OCI-LY3 (cell line): ENCODE measurements at regions not wholly inside any gene's neighbourhood (a gene's known extent, or its start where the extent isn't known, plus 50 kb on each side); places are given as distances from the start of the nearest gene placed in this dataset.

Experiments
- H2AFZ ChIP-seq: fragments of 200-600, 300-600 bp; shearing (Covaris generic); 2 replicates; pipeline ENCODE4 v1.6.0; 2014; ENCODE audit warnings: antibody characterized with exemption, low read depth, low read length
- H3K27ac ChIP-seq: fragments of 200-600, 300-600 bp; sonication (generic); 2 replicates; pipeline ENCODE4 v1.5.1; 2014; ENCODE audit warnings: mild to moderate bottlenecking, low read length, moderate library complexity, mixed read lengths
- H3K27me3 ChIP-seq: fragments of 200-600, 300-600 bp; sonication (generic); 2 replicates; pipeline ENCODE4 v1.6.1; 2014; ENCODE audit warnings: low read depth, low read length, mixed read lengths
- H3K36me3 ChIP-seq: fragments of 200-600, 300-600 bp; sonication (generic); replicated peaks from 2 replicates; pipeline ENCODE3; 2014; ENCODE audit warnings: low read depth, low read length, mixed read lengths
- H3K4me1 ChIP-seq: fragments of 300-600, 200-600 bp; sonication (generic); 2 replicates; pipeline ENCODE4 v1.6.1; 2014; ENCODE audit warnings: low read length, mixed read lengths
- H3K4me2 ChIP-seq: fragments of 200-600, 300-600 bp; sonication (generic); 2 replicates; pipeline ENCODE4 v1.6.1; 2014; ENCODE audit warnings: low read length, mixed read lengths
- H3K4me3 ChIP-seq: fragments of 300-600, 200-600 bp; sonication (generic); 2 replicates; pipeline ENCODE4 v1.5.1; 2014; ENCODE audit warnings: antibody characterized with exemption, mild to moderate bottlenecking, low read length, moderate library complexity
- H3K79me2 ChIP-seq: fragments of 300-600, 200-600 bp; shearing (Covaris generic); 2 replicates; pipeline ENCODE4 v1.6.1; 2014; ENCODE audit warnings: mild to moderate bottlenecking, low read length, mixed read lengths
- H3K9ac ChIP-seq: fragments of 300-600, 200-600 bp; shearing (Covaris generic); 2 replicates; pipeline ENCODE4 v1.6.0; 2014; ENCODE audit warnings: mild to moderate bottlenecking, low read length, moderate library complexity
- H3K9me3 ChIP-seq: fragments of 200-600, 300-600 bp; shearing (Covaris generic); 2 replicates; pipeline ENCODE4 v1.6.1; 2014; ENCODE audit warnings: low read length, mixed read lengths; ENCODE audit not compliant: insufficient read depth
- H4K20me1 ChIP-seq: fragments of 200-600, 300-600 bp; sonication (generic); 2 replicates; pipeline ENCODE4 v1.6.1; 2016; ENCODE audit warnings: low read length, mixed read lengths; ENCODE audit not compliant: insufficient read depth
- EZH2phosphoT487 ChIP-seq: fragments of 200-600 bp; shearing (Covaris generic); IDR thresholded peaks from 2 replicates; pipeline ENCODE4 v1.6.1; 2018; ENCODE audit warnings: antibody characterized with exemption, mixed run types, low read depth
- TF ChIP-seq, protein P1 (sequence below): fragments of 200-600, 300-600 bp; sonication (generic); IDR thresholded peaks from 2 replicates; pipeline ENCODE4 v1.5.1; 2014; ENCODE audit warnings: antibody characterized with exemption, low read length, low read depth

DNA sequence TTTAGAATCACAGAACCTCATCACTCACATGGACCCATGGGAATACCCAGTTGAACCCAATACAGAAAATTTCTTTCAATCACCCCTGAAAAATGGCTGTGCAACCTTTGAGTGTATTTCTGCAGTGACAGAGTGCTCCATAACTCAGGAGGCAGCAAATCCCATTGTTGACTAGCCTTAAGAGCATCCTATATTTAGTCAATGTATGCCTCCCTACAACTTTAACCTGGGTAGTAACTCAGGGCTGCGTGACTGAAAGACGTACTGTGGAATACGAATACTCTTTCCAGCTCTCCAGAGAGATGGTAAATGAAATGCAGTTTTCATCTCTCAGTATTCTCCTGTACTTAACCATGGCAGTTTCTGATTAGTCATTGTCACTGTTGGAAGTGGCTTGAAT is 573.0 kb upstream of the POM121L12 start:
- H3K4me3 ChIP-seq = no peak overlapping the region
- H3K27ac ChIP-seq = no peak overlapping the region
- no peak overlapping the region for H3K4me2 ChIP-seq
- no peaks in the 10 kb centered on the region for H3K36me3 ChIP-seq
- H3K4me1 ChIP-seq = no peaks in the 10 kb centered on the region
- no peak overlapping the region for H2AFZ ChIP-seq
- no peaks in the 10 kb centered on the region for H3K79me2 ChIP-seq
- H3K9me3 ChIP-seq = no peaks in the 10 kb centered on the region
- no peak overlapping the region for H3K9ac ChIP-seq
- no peaks in the 10 kb centered on the region for H4K20me1 ChIP-seq
- no peaks in the 10 kb centered on the region for H3K27me3 ChIP-seq
- TF ChIP-seq, protein P1, sequence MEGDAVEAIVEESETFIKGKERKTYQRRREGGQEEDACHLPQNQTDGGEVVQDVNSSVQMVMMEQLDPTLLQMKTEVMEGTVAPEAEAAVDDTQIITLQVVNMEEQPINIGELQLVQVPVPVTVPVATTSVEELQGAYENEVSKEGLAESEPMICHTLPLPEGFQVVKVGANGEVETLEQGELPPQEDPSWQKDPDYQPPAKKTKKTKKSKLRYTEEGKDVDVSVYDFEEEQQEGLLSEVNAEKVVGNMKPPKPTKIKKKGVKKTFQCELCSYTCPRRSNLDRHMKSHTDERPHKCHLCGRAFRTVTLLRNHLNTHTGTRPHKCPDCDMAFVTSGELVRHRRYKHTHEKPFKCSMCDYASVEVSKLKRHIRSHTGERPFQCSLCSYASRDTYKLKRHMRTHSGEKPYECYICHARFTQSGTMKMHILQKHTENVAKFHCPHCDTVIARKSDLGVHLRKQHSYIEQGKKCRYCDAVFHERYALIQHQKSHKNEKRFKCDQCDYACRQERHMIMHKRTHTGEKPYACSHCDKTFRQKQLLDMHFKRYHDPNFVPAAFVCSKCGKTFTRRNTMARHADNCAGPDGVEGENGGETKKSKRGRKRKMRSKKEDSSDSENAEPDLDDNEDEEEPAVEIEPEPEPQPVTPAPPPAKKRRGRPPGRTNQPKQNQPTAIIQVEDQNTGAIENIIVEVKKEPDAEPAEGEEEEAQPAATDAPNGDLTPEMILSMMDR = no peak
- TF ChIP-seq EZH2phosphoT487 = no peak

- TF ChIP-seq, protein P1 = no peak
- no peak for TF ChIP-seq EZH2phosphoT487
- no peak overlapping the region for H3K4me3 ChIP-seq
- no peak overlapping the region for H3K4me2 ChIP-seq
- H3K79me2 ChIP-seq = no peaks in the 10 kb centered on the region
- peaks cover 2% of the 10 kb centered on the region; the same call in 1 of the 2 replicates for H3K4me1 ChIP-seq
- no peaks in the 10 kb centered on the region for H3K27me3 ChIP-seq
- H2AFZ ChIP-seq = no peak overlapping the region
- no peak overlapping the region for H3K27ac ChIP-seq
- H3K9me3 ChIP-seq = no peaks in the 10 kb centered on the region
- H3K9ac ChIP-seq = no peak overlapping the region
- H4K20me1 ChIP-seq = no peaks in the 10 kb centered on the region
- H3K36me3 ChIP-seq = no peaks in the 10 kb centered on the region
Measured at GRCh38 chr7:52455571-52455970, 579.9 kb upstream of the POM121L12 start.

DNA sequence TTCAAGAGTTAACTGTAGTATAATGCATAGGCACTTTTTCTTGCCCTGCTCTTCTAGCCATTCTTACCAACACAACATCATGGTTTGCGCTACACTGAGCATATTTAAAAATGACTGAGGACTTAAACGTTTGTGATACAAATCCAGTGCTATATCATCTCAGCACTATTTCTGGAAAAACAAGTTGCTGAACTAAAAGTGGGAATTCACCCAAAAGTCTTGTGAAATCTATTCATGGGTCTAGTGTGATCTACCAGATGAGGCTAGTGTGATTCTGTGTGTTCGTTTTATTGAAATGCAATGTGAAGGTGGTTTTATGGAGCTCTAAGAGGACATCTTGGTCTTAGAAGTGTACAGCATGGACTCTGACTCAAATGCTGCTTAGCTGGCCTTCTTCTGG is 584.6 kb upstream of the POM121L12 start:
- no peaks in the 10 kb centered on the region for H3K9me3 ChIP-seq
- no peaks in the 10 kb centered on the region for H3K36me3 ChIP-seq
- no peak for TF ChIP-seq EZH2phosphoT487
- TF ChIP-seq, protein P1 = no peak
- no peak overlapping the region for H3K27ac ChIP-seq
- H3K9ac ChIP-seq = no peak overlapping the region
- H3K79me2 ChIP-seq = no peaks in the 10 kb centered on the region
- H3K27me3 ChIP-seq = no peaks in the 10 kb centered on the region
- peaks cover 4% of the 10 kb centered on the region; the same call in 1 of the 2 replicates for H3K4me1 ChIP-seq
- H2AFZ ChIP-seq = no peak overlapping the region
- no peaks in the 10 kb centered on the region for H4K20me1 ChIP-seq
- H3K4me3 ChIP-seq = no peak overlapping the region
- H3K4me2 ChIP-seq = no peak overlapping the region

GRCh38 chr7:52447581-52448180 is 587.8 kb upstream of the POM121L12 start:
- Histone ChIP-seq H3K9me3 (no peaks in the 10 kb centered on the region), H3K4me2 (no peak overlapping the region), H3K27ac (no peak overlapping the region), H3K9ac (no peak overlapping the region), H3K4me3 (no peak overlapping the region), H3K4me1 (peaks cover 4% of the 10 kb centered on the region; the same call in 1 of the 2 replicates), H3K27me3 (no peaks in the 10 kb centered on the region), H2AFZ (no peak overlapping the region), H3K36me3 (no peaks in the 10 kb centered on the region), H4K20me1 (no peaks in the 10 kb centered on the region), H3K79me2 (no peaks in the 10 kb centered on the region)
- TF ChIP-seq EZH2phosphoT487 = no peak
- TF ChIP-seq, protein P1 = no peak
